GM21717 (cell line): ENCODE measurements at regions not wholly inside any gene's neighbourhood (a gene's known extent, or its start where the extent isn't known, plus 50 kb on each side); places are given as distances from the start of the nearest gene placed in this dataset.
"Not testable (repeated sequence)": the region's sequence is repeated elsewhere in the genome, so short reads cannot be mapped to it uniquely, and the experiment has no call there.

ENCODE experiments used
- ATAC-seq: cut with Tn5 transposase; IDR thresholded peaks from one replicate; pipeline ENCODE4 v1.9.1; 2021; ENCODE audit warnings: mild to moderate bottlenecking, moderate library complexity; ENCODE audit not compliant: unreplicated experiment

DNA sequence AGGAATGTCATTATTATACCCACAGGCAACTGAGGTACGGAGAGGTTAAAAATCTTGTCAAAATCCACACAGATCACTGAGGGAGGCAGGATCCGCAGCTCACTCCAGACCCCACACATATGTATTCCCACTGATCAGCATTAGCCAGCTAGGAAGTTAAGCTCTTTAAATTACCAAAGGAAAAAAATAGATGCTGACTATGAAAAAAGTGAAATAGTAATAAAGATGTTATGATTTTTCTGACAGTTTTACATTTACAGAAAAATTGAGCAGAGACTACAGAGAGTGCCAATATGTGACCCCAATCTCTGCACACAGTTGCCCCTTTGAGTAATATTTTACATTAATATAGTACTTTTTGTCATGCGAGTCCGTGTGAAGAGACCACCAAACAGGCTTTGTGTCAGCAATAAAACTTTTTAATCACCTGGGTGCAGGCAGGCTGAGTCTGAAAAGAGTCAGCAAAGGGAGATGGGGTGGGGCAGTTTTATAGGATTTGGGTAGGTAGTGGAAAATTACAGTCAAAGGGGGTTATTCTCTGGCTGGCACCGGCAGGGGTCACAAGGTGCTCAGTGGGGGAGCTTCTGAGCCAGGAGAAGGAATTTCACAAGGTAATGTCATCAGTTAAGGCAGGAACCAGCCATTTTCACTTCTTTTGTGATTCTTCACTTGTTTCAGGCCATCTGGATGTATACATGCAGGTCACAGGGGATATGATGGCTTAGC, 61.9 kb upstream of the NAA35 start:
- not testable (repeated sequence) for ATAC-seq

DNA sequence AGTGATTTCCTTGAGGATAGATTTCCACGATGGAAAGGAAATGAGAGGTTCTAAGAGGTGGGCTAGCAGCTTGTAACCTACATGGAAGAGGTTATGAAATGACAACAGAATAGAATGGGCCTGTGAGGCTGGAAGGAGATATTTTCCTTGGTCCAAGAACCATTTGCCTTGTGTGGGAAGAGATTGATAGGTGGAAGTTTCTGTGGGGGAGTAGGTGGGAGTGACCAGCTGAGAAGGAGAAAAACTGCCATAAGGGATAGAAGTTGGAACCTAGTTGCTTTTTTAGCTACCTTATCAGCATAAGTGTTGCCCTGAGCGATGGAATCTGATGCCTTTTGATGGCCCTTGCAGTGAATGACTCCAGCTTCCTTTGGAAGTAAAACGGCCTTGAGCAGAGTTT, 60.4 kb upstream of the NAA35 start:
- not testable (repeated sequence) for ATAC-seq

DNA sequence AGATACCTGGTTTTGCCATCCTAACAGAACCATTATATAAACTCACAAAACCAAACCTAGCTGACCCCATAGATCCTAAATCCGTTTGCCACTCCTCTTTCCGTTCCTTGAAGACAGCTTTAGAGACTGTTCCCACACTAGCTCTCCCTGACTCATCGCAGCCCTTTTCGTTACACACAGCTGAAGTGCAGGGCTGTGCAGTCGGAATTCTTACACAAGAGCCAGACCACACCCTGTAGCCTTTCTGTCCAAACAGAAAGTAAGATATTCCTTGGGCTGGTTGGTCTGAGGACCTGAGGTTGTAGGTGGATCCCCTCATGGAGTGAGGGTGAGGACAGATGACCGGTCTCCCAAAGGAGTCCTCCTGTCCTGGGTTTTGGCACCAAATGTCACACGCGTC, 56.7 kb upstream of the NAA35 start:
- no peak for ATAC-seq

DNA sequence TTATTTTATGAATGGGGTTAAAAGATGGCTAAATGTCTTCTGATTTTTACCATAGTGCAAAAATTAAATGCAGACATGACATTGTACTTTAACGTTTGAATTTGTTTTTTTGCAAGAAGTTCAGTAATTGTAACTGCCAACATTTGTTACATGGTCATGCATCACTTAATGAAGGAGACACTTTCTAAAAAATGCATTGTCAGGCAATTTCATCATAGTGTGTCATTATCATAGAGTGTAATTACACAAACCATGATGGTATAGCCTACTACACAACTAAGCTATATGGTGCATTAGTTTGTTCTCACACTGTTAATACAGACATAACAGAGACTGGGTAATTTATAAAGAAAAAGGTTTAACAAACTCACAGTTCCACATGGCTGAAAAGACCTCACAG, 50.0 kb upstream of the NAA35 start:
- no peak for ATAC-seq
